Left renal cortex interstitium (tissue), 4 donors: ENCODE measurements at regions not wholly inside any gene's neighbourhood (a gene's known extent, or its start where the extent isn't known, plus 50 kb on each side); places are given as distances from the start of the nearest gene placed in this dataset.
"Not testable (repeated sequence)": the region's sequence is repeated elsewhere in the genome, so short reads cannot be mapped to it uniquely, and the experiment has no call there.

Source experiments
- DNase-seq, 4 donors: peaks; one replicate each; pipeline ENCODE4 v3.0.0-alpha.2; 2013; ENCODE audit warnings: low read depth in 4 of 4, low spot score in 2 of 4, missing footprints in 1 of 4

GRCh38 chr2:437180-437579 lies 149.3 kb upstream of the ALKAL2 start:
- DNase-seq = no peak

DNA sequence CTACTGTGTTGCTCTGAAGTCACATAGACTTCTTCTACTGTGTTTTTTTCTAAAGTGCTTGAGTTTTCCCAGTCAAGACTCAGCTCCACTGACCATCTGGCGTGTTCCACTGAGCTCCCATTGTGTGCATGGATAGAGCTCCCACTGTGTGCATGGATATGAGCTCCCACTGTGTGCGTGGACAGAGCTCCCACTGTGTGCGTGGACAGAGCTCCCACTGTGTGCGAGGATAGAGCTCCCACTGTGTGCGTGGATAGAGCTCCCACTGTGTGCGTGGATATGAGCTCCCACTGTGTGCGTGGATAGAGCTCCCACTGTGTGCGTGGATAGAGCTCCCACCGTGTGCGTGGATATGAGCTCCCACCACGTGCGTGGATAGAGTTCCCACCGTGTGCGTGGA lies 148.3 kb upstream of the ALKAL2 start:
- DNase-seq = no peak

- no peak for DNase-seq
These were observed 146.7 kb upstream of the ALKAL2 start for GRCh38 chr2:434625-435024.

DNA sequence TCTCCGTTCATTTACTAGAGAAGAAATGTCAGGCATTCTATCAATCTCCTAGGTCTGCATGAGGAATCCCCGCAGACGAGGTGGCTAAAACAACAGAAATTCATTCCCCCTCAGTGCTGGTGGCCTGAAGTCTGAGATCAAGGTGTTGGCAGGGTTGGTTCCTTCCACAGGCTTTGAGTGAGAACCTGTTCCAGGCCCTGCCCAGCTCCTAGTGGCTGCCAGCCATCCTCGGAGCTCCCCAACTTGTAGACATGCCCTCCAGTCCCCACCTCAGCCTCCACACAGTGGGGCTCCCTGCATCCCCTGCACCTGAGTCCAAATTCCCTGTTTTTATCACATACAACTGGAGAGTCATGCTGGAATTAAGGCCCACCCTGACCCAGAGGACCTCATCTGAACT lies 145.3 kb upstream of the ALKAL2 start:
- no peak for DNase-seq

DNA sequence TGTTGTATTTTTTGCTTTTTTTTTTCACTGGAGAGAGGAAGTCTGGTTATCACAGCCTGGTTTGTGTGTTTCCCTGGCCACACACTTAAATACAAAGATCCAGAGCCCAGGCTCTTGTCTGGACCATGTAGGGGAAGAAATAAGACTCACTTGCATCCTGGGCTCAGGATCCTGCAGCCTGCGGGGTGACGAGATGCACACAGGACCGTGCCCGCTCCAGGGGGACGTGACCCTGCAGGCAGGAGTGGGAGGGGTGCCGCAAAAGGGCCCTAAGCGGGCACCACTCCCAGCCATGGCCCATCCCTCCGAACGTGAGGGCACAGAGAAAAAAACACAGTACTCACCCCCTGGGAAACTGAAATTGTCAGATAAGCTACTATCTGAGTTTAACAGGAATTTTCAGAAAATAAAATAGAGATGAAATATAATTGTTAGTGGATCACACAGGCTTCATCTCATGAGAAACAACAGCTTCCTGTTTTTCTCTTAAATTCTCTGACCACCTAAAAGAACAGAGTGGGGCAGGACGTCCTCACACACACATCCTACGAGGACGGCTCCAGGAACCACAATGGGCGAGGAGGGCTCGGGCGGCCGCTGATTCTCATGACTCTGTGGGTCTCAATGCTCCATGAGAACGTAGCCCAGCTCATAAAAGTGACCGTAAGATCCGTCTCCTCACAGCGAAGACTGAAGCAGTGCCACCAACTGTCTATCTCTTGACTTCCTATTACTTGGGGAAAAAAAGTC lies 142.6 kb upstream of the ALKAL2 start:
- no peak for DNase-seq

GRCh38 chr2:429575-430254 lies 141.8 kb upstream of the ALKAL2 start:
- DNase-seq = no peak

DNA sequence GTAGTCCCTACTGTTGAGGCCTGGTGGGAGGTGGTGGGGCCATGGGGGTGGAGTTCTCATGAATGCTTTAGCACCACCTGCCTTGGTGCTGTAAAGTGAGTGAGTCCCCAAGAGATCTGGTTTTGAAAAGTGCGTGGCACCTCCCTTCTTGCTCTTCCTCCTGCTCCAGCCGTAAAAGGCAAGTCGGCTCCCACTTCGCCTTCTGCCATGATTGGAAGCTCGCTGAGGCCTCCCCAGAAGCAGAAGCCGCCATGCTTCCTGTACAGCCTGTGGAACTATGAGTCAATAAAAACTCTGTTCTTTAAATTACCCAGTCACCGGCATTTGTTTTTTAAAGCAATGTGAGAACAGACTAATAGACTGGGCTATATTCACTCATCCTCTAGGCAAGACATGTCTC lies 141.3 kb upstream of the ALKAL2 start:
- DNase-seq = no peak

GRCh38 chr2:428591-428990 lies 140.7 kb upstream of the ALKAL2 start:
- no peak for DNase-seq

- DNase-seq = not testable (repeated sequence)
These were observed 138.8 kb upstream of the ALKAL2 start for GRCh38 chr2:426696-427095.

GRCh38 chr2:425947-426346 lies 138.1 kb upstream of the ALKAL2 start:
- no peak for DNase-seq

GRCh38 chr2:425243-425642 lies 137.4 kb upstream of the ALKAL2 start:
- DNase-seq = no peak

GRCh38 chr2:424306-425171 lies 136.6 kb upstream of the ALKAL2 start:
- no peak for DNase-seq

- DNase-seq = no peak
These were observed 135.6 kb upstream of the ALKAL2 start for GRCh38 chr2:423479-423878.

GRCh38 chr2:422676-423435 lies 135.0 kb upstream of the ALKAL2 start:
- no peak for DNase-seq

DNA sequence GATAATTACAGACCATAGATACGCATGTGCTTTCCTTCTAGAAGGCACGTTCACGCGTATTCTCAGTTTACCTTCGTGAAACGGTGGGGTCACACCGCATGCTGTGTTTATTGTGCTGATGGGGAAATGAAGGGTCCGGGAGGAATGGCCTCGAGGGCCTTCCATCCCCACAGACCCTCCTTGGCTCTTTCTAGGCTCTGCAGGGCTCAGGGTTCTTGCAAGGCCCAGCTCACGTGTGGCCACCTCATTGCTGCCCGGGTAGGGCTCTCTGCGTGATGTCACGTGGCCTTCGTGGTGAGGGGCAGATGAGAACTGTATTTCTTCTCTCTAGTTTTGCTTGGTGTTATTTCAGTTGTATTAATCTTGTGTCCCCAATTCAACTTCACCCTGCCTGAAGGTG lies 133.5 kb upstream of the ALKAL2 start:
- no peak for DNase-seq

GRCh38 chr2:419687-420317 lies 131.9 kb upstream of the ALKAL2 start:
- no peak for DNase-seq

- DNase-seq = no peak
These were observed 129.8 kb upstream of the ALKAL2 start for GRCh38 chr2:417662-418061.

DNA sequence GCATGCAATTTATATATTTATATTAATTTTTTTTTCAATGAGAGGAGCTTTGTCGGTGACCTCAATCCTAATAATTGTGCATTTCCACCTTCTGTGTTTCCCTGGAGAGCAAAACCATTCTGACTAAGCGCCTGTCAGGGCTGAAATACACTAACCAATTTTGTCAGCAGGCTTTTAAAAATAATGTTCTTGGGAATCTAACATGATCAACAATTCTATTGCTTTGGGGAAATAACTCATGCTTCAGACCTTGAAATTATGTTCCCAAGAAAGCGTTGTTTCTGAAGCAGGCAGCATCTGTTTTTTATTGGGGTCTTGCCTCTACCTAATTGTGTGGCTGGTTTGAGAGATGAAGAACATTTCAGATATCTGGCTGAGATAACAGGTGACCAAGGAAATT lies 129.1 kb upstream of the ALKAL2 start:
- no peak for DNase-seq

DNA sequence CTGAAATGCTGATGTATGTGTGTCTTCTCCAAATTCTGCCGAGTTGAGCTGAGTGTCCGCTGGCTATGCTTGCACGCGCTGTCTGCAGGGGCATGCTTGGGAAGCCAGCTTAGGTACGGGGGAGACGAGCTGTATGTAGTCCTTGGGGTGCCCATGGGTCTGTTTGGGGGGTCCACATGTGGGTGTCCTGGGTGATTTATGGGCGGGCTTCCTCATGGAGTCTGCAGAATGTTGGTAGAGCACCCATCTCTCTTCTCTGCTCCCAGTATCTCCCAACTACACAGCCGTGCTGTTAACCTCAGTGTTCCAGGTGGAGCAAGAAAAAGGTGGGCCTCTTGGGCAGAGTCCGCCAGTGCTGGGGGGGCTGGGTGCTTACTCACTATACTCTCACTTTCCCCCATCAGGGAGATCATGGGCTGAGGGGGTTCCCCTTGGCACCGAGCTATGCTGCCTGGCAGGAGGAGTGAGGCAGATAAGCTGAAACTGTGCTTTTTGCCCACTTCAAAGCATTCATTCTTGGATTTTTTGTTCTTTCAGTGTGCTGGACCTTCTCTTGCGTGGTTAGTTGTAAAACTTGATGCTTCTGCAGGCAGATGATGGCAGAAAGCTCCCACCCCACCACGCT lies 128.2 kb upstream of the ALKAL2 start:
- no peak for DNase-seq

DNA sequence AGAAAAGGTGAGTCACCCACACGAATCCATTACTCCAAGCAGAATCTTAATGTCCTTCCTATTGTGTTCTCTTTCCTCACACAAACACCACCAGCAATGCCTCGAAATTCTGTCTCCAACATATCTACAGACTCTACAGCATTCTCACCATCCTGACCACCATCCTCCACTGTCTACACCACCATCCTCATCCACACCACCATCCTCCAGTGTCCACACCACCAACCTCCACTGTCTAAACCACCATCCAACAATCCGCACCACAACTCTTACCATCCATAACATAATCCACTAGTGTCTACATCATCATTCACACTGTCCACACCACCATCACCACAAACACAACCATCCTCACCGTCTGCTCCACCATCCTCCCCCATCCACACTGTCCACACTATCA lies 121.6 kb upstream of the ALKAL2 start:
- DNase-seq = no peak
